ENCODE measurements at regions not wholly inside any gene's neighbourhood (a gene's known extent, or its start where the extent isn't known, plus 50 kb on each side); places are given as distances from the start of the nearest gene placed in this dataset.

- DNase-seq = no peak
- H3K4me3 Mint-ChIP-seq = no peak overlapping the region
- peaks cover 4 to 8% of the 10 kb centered on the region in 2 donors for H3K9me3 Mint-ChIP-seq
- H3K4me1 Mint-ChIP-seq (ENCODE audit: low read depth) = no peaks in the 10 kb centered on the region
- no peak for ATAC-seq (replicated peaks in 1 of 2)
- H3K27ac Mint-ChIP-seq = no peak overlapping the region
- H3K36me3 Mint-ChIP-seq (ENCODE audit: insufficient read depth in 2 of 2) = peaks cover 4 to 7% of the 10 kb centered on the region in 2 donors
- peaks cover 28% of the 10 kb centered on the region for H3K27me3 Mint-ChIP-seq (ENCODE audit: low read depth)
These were observed 1251.9 kb downstream of the BRD1 start for GRCh38 chr22:48575618-48576332.

- peaks cover 4 to 11% of the 10 kb centered on the region in 2 donors for H3K36me3 Mint-ChIP-seq (ENCODE audit: insufficient read depth in 2 of 2)
- H3K27me3 Mint-ChIP-seq (ENCODE audit: low read depth) = peaks cover 28% of the 10 kb centered on the region
- ATAC-seq (replicated peaks in 1 of 2) = peak; percentile 83 to 86
- no peak overlapping the region for H3K27ac Mint-ChIP-seq
- H3K4me3 Mint-ChIP-seq = peak overlapping the region; percentile 64 to 67
- H3K9me3 Mint-ChIP-seq = peaks cover 9 to 10% of the 10 kb centered on the region in 2 donors
- H3K4me1 Mint-ChIP-seq (ENCODE audit: low read depth) = no peaks in the 10 kb centered on the region
- DNase-seq = peak; percentile 55 to 65
These were observed 1252.7 kb downstream of the BRD1 start for GRCh38 chr22:48574776-48575617.

GRCh38 chr22:48573766-48574165 lies 1253.9 kb downstream of the BRD1 start:
- ATAC-seq (replicated peaks in 1 of 2) (no peak), DNase-seq (no peak)
- Mint-ChIP-seq H3K27ac (no peak overlapping the region), H3K36me3 (ENCODE audit: insufficient read depth in 2 of 2) (peaks cover 4 to 11% of the 10 kb centered on the region in 2 donors), H3K4me3 (no peak overlapping the region), H3K4me1 (ENCODE audit: low read depth) (no peaks in the 10 kb centered on the region), H3K27me3 (ENCODE audit: low read depth) (peaks cover 28% of the 10 kb centered on the region), H3K9me3 (peaks cover 11% of the 10 kb centered on the region in 2 donors)

- no peak overlapping the region for H3K27ac Mint-ChIP-seq
- no peak overlapping the region for H3K4me3 Mint-ChIP-seq
- peaks cover 11% of the 10 kb centered on the region in 2 donors for H3K9me3 Mint-ChIP-seq
- peaks cover 4 to 11% of the 10 kb centered on the region in 2 donors for H3K36me3 Mint-ChIP-seq (ENCODE audit: insufficient read depth in 2 of 2)
- no peaks in the 10 kb centered on the region for H3K4me1 Mint-ChIP-seq (ENCODE audit: low read depth)
- peaks cover 22% of the 10 kb centered on the region for H3K27me3 Mint-ChIP-seq (ENCODE audit: low read depth)
- no peak for ATAC-seq (replicated peaks in 1 of 2)
- no peak for DNase-seq
These were observed 1254.7 kb downstream of the BRD1 start for GRCh38 chr22:48572951-48573350.

- DNase-seq (no peak), ATAC-seq (replicated peaks in 1 of 2) (no peak)
- no peak overlapping the region for H3K4me3 Mint-ChIP-seq
- H3K27ac Mint-ChIP-seq = no peak overlapping the region
- peaks cover 4 to 11% of the 10 kb centered on the region in 2 donors for H3K36me3 Mint-ChIP-seq (ENCODE audit: insufficient read depth in 2 of 2)
- peaks cover 17% of the 10 kb centered on the region for H3K27me3 Mint-ChIP-seq (ENCODE audit: low read depth)
- H3K4me1 Mint-ChIP-seq (ENCODE audit: low read depth) = no peaks in the 10 kb centered on the region
- peaks cover 11% of the 10 kb centered on the region in 2 donors for H3K9me3 Mint-ChIP-seq
These were observed 1256.8 kb downstream of the BRD1 start for GRCh38 chr22:48570912-48571311.

- H3K4me3 Mint-ChIP-seq = no peak overlapping the region
- H3K4me1 Mint-ChIP-seq (ENCODE audit: low read depth) = no peaks in the 10 kb centered on the region
- peaks cover 11% of the 10 kb centered on the region in 2 donors for H3K9me3 Mint-ChIP-seq
- H3K36me3 Mint-ChIP-seq (ENCODE audit: insufficient read depth in 2 of 2) = peaks cover 4 to 11% of the 10 kb centered on the region in 2 donors
- H3K27me3 Mint-ChIP-seq (ENCODE audit: low read depth) = peaks cover 14% of the 10 kb centered on the region
- DNase-seq (no peak), ATAC-seq (replicated peaks in 1 of 2) (no peak)
- H3K27ac Mint-ChIP-seq = no peak overlapping the region
These were observed 1258.0 kb downstream of the BRD1 start for GRCh38 chr22:48569476-48570233.

GRCh38 chr22:48568736-48569330 lies 1258.8 kb downstream of the BRD1 start:
- Mint-ChIP-seq H3K4me3 (no peak overlapping the region), H3K27me3 (ENCODE audit: low read depth) (peaks cover 6% of the 10 kb centered on the region), H3K4me1 (ENCODE audit: low read depth) (no peaks in the 10 kb centered on the region), H3K27ac (no peak overlapping the region), H3K9me3 (peaks cover 11% of the 10 kb centered on the region in 2 donors), H3K36me3 (ENCODE audit: insufficient read depth in 2 of 2) (peaks cover 4 to 11% of the 10 kb centered on the region in 2 donors)
- no peak for ATAC-seq (replicated peaks in 1 of 2)
- DNase-seq = no peak

GRCh38 chr22:48567213-48567975 lies 1260.3 kb downstream of the BRD1 start:
- Mint-ChIP-seq H3K27me3 (ENCODE audit: low read depth) (no peaks in the 10 kb centered on the region), H3K4me1 (ENCODE audit: low read depth) (no peaks in the 10 kb centered on the region), H3K36me3 (ENCODE audit: insufficient read depth in 2 of 2) (peaks cover 3 to 10% of the 10 kb centered on the region in 2 donors), H3K4me3 (no peak overlapping the region), H3K9me3 (peaks cover 10 to 11% of the 10 kb centered on the region in 2 donors), H3K27ac (no peak overlapping the region)
- DNase-seq = no peak
- no peak for ATAC-seq (replicated peaks in 1 of 2)

GRCh38 chr22:48566741-48567140 lies 1260.9 kb downstream of the BRD1 start:
- ATAC-seq (replicated peaks in 1 of 2) = no peak
- Mint-ChIP-seq H3K4me1 (ENCODE audit: low read depth) (no peaks in the 10 kb centered on the region), H3K27me3 (ENCODE audit: low read depth) (no peaks in the 10 kb centered on the region), H3K9me3 (peaks cover 6 to 9% of the 10 kb centered on the region in 2 donors), H3K36me3 (ENCODE audit: insufficient read depth in 2 of 2) (peaks cover 2 to 8% of the 10 kb centered on the region in 2 donors), H3K4me3 (no peak overlapping the region), H3K27ac (no peak overlapping the region)
- no peak for DNase-seq

GRCh38 chr22:48565901-48566501 lies 1261.7 kb downstream of the BRD1 start:
- Mint-ChIP-seq H3K27me3 (ENCODE audit: low read depth) (no peaks in the 10 kb centered on the region), H3K9me3 (peaks cover 4 to 7% of the 10 kb centered on the region in 2 donors), H3K27ac (no peak overlapping the region), H3K36me3 (ENCODE audit: insufficient read depth in 2 of 2) (peaks cover 0 to 6% of the 10 kb centered on the region in 2 donors), H3K4me3 (no peak overlapping the region), H3K4me1 (ENCODE audit: low read depth) (no peaks in the 10 kb centered on the region)
- DNase-seq (no peak), ATAC-seq (replicated peaks in 1 of 2) (no peak)

GRCh38 chr22:48564995-48565394 lies 1262.7 kb downstream of the BRD1 start:
- ATAC-seq (replicated peaks in 1 of 2) (no peak), DNase-seq (no peak)
- Mint-ChIP-seq H3K4me3 (no peak overlapping the region), H3K27ac (no peak overlapping the region), H3K9me3 (peaks cover 2% of the 10 kb centered on the region in 2 donors), H3K36me3 (ENCODE audit: insufficient read depth in 2 of 2) (no peaks in the 10 kb centered on the region), H3K4me1 (ENCODE audit: low read depth) (no peaks in the 10 kb centered on the region), H3K27me3 (ENCODE audit: low read depth) (no peaks in the 10 kb centered on the region)

- no peak for ATAC-seq (replicated peaks in 1 of 2)
- H3K27ac Mint-ChIP-seq = no peak overlapping the region
- H3K4me1 Mint-ChIP-seq (ENCODE audit: low read depth) = no peaks in the 10 kb centered on the region
- H3K9me3 Mint-ChIP-seq = no peaks in the 10 kb centered on the region
- no peaks in the 10 kb centered on the region for H3K36me3 Mint-ChIP-seq (ENCODE audit: insufficient read depth in 2 of 2)
- no peaks in the 10 kb centered on the region for H3K27me3 Mint-ChIP-seq (ENCODE audit: low read depth)
- H3K4me3 Mint-ChIP-seq = no peak overlapping the region
- DNase-seq = no peak
These were observed 1263.7 kb downstream of the BRD1 start for GRCh38 chr22:48563966-48564330.
